ENCODE measurements at regions not wholly inside any gene's neighbourhood (a gene's known extent, or its start where the extent isn't known, plus 50 kb on each side); places are given as distances from the start of the nearest gene placed in this dataset.

GRCh38 chr1:55898181-55898580 is 681.2 kb downstream of the PLPP3 start:
- intact Hi-C loops (cut with micrococcal nuclease; ENCODE audit: unreplicated experiment), result no loop called here
- Histone ChIP-seq H3K4me1 (ENCODE audit: insufficient read depth, low read length, poor library complexity, severe bottlenecking) (no peaks in the 10 kb centered on the region), H3K4me2 (ENCODE audit: low read length) (no peak overlapping the region), H3K9me2 (ENCODE audit: insufficient read depth, low read length) (no peaks in the 10 kb centered on the region), H3K36me3 (ENCODE audit: insufficient read depth, low read length) (no peaks in the 10 kb centered on the region), H2AFZ (ENCODE audit: low read length) (no peak overlapping the region), H3K4me3 (ENCODE audit: low read depth, low read length, poor library complexity, severe bottlenecking) (no peak overlapping the region), H3K9me3 (ENCODE audit: low read length) (no peaks in the 10 kb centered on the region), H3K27ac (ENCODE audit: low read depth, low read length, poor library complexity, severe bottlenecking) (no peak overlapping the region), H3K79me2 (ENCODE audit: insufficient read depth, low read depth, low read length) (no peaks in the 10 kb centered on the region), H4K20me1 (ENCODE audit: insufficient read depth, low read length) (no peaks in the 10 kb centered on the region)
- ChIA-PET POLR2A (no interaction called here), CTCF (ENCODE audit: unreplicated experiment) (no interaction called here)
- no TSS peak for BruUV-seq (replicated peaks)
- no peak for DNase-seq (ENCODE audit: low spot score)
- TF ChIP-seq CTCF (conservative IDR thresholded peaks at IDR 0.05; ENCODE audit: low read length), result no peak
- no peak for TF ChIP-seq EZH2phosphoT487 (IDR thresholded peaks at IDR 0.05; ENCODE audit: borderline replicate concordance, low read depth, low read length)

GRCh38 chr1:55896210-55896609 is 681.0 kb upstream of the USP24 start:
- Histone ChIP-seq H3K27ac (ENCODE audit: low read depth, low read length, poor library complexity, severe bottlenecking) (no peak overlapping the region), H3K36me3 (ENCODE audit: insufficient read depth, low read length) (no peaks in the 10 kb centered on the region), H3K4me3 (ENCODE audit: low read depth, low read length, poor library complexity, severe bottlenecking) (no peak overlapping the region), H4K20me1 (ENCODE audit: insufficient read depth, low read length) (no peaks in the 10 kb centered on the region), H2AFZ (ENCODE audit: low read length) (no peak overlapping the region), H3K79me2 (ENCODE audit: insufficient read depth, low read depth, low read length) (no peaks in the 10 kb centered on the region), H3K4me1 (ENCODE audit: insufficient read depth, low read length, poor library complexity, severe bottlenecking) (no peaks in the 10 kb centered on the region), H3K9me2 (ENCODE audit: insufficient read depth, low read length) (no peaks in the 10 kb centered on the region), H3K9me3 (ENCODE audit: low read length) (no peaks in the 10 kb centered on the region), H3K4me2 (ENCODE audit: low read length) (no peak overlapping the region)
- BruUV-seq (replicated peaks), result no TSS peak
- intact Hi-C loops (cut with micrococcal nuclease; ENCODE audit: unreplicated experiment), result no loop called here
- DNase-seq (ENCODE audit: low spot score), result no peak
- TF ChIP-seq EZH2phosphoT487 (IDR thresholded peaks at IDR 0.05; ENCODE audit: borderline replicate concordance, low read depth, low read length) (no peak), CTCF (conservative IDR thresholded peaks at IDR 0.05; ENCODE audit: low read length) (no peak)
- CTCF ChIA-PET (ENCODE audit: unreplicated experiment), result no interaction called here
- POLR2A ChIA-PET, result no interaction called here

- Histone ChIP-seq H3K4me1 (ENCODE audit: insufficient read depth, low read length, poor library complexity, severe bottlenecking) (no peaks in the 10 kb centered on the region), H3K9me3 (ENCODE audit: low read length) (no peaks in the 10 kb centered on the region), H3K79me2 (ENCODE audit: insufficient read depth, low read depth, low read length) (no peaks in the 10 kb centered on the region), H3K4me2 (ENCODE audit: low read length) (no peak overlapping the region), H3K9me2 (ENCODE audit: insufficient read depth, low read length) (no peaks in the 10 kb centered on the region), H3K4me3 (ENCODE audit: low read depth, low read length, poor library complexity, severe bottlenecking) (no peak overlapping the region), H4K20me1 (ENCODE audit: insufficient read depth, low read length) (no peaks in the 10 kb centered on the region), H2AFZ (ENCODE audit: low read length) (no peak overlapping the region), H3K27ac (ENCODE audit: low read depth, low read length, poor library complexity, severe bottlenecking) (no peak overlapping the region), H3K36me3 (ENCODE audit: insufficient read depth, low read length) (no peaks in the 10 kb centered on the region)
- TF ChIP-seq CTCF (conservative IDR thresholded peaks at IDR 0.05; ENCODE audit: low read length), result no peak
- TF ChIP-seq EZH2phosphoT487 (IDR thresholded peaks at IDR 0.05; ENCODE audit: borderline replicate concordance, low read depth, low read length), result no peak
- intact Hi-C loops (cut with micrococcal nuclease; ENCODE audit: unreplicated experiment), result no loop called here
- BruUV-seq (replicated peaks), result no TSS peak
- no peak for DNase-seq (ENCODE audit: low spot score)
- ChIA-PET POLR2A (no interaction called here), CTCF (ENCODE audit: unreplicated experiment) (no interaction called here)
These were observed 679.4 kb upstream of the USP24 start for GRCh38 chr1:55894521-55894920.
